Osteoblast (primary cell): ENCODE measurements at regions not wholly inside any gene's neighbourhood (a gene's known extent, or its start where the extent isn't known, plus 50 kb on each side); places are given as distances from the start of the nearest gene placed in this dataset.

ENCODE experiments used
- DNase-seq: peaks from one replicate; pipeline ENCODE4 v3.0.0; 2011; ENCODE audit warnings: low spot score, mixed read lengths; ENCODE audit not compliant: insufficient read length; ENCODE audit errors: missing footprints
- H2AFZ ChIP-seq: 2 replicates; pipeline ENCODE4 v1.6.0; 2011; ENCODE audit warnings: mild to moderate bottlenecking, low read length
- H3K27ac ChIP-seq: 2 replicates; pipeline ENCODE4 v1.5.1; 2011; ENCODE audit warnings: mild to moderate bottlenecking, low read depth, low read length, moderate library complexity
- H3K27me3 ChIP-seq: 2 replicates; pipeline ENCODE4 v1.6.0; 2012; ENCODE audit warnings: mild to moderate bottlenecking, control low read depth, inconsistent platforms, low read length, moderate library complexity; ENCODE audit not compliant: insufficient read depth
- H3K36me3 ChIP-seq: 2 replicates; pipeline ENCODE4 v1.5.1; 2011; ENCODE audit warnings: mild to moderate bottlenecking, low read length, control low read depth, moderate library complexity; ENCODE audit not compliant: insufficient read depth
- H3K4me1 ChIP-seq: 2 replicates; pipeline ENCODE4 v1.5.1; 2011; ENCODE audit warnings: mild to moderate bottlenecking, low read length, control low read depth, moderate library complexity; ENCODE audit not compliant: insufficient read depth
- H3K4me2 ChIP-seq: 2 replicates; pipeline ENCODE4 v1.6.0; 2011; ENCODE audit warnings: mild to moderate bottlenecking, low read length; ENCODE audit not compliant: insufficient read depth
- H3K4me3 ChIP-seq: fragments of 200-600 bp; sonication (generic); 3 replicates; pipeline ENCODE4 v1.5.1; 2012; ENCODE audit warnings: mild to moderate bottlenecking, low read length, inconsistent platforms; ENCODE audit not compliant: insufficient read depth
- H3K79me2 ChIP-seq: 2 replicates; pipeline ENCODE4 v1.6.0; 2012; ENCODE audit warnings: mild to moderate bottlenecking, low read length, control low read depth, inconsistent platforms; ENCODE audit not compliant: insufficient read depth
- H3K9me3 ChIP-seq: 2 replicates; pipeline ENCODE4 v1.5.1; 2011; ENCODE audit warnings: low read depth, low read length, control low read depth
- H4K20me1 ChIP-seq: 2 replicates; pipeline ENCODE4 v1.6.0; 2012; ENCODE audit warnings: mild to moderate bottlenecking, low read length, control low read depth; ENCODE audit not compliant: insufficient read depth
- TF ChIP-seq, protein P1 (sequence below): IDR thresholded peaks from 2 replicates; pipeline ENCODE4 v1.5.1; 2011; ENCODE audit warnings: mild to moderate bottlenecking, low read depth, low read length, moderate library complexity; ENCODE audit errors: extremely low read depth

GRCh38 chr7:140283472-140283871, 106.7 kb upstream of the KDM7A start:
- no peaks in the 10 kb centered on the region for H3K4me1 ChIP-seq
- no peak overlapping the region for H3K4me3 ChIP-seq
- TF ChIP-seq, protein P1, sequence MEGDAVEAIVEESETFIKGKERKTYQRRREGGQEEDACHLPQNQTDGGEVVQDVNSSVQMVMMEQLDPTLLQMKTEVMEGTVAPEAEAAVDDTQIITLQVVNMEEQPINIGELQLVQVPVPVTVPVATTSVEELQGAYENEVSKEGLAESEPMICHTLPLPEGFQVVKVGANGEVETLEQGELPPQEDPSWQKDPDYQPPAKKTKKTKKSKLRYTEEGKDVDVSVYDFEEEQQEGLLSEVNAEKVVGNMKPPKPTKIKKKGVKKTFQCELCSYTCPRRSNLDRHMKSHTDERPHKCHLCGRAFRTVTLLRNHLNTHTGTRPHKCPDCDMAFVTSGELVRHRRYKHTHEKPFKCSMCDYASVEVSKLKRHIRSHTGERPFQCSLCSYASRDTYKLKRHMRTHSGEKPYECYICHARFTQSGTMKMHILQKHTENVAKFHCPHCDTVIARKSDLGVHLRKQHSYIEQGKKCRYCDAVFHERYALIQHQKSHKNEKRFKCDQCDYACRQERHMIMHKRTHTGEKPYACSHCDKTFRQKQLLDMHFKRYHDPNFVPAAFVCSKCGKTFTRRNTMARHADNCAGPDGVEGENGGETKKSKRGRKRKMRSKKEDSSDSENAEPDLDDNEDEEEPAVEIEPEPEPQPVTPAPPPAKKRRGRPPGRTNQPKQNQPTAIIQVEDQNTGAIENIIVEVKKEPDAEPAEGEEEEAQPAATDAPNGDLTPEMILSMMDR: no peak
- no peak overlapping the region for H3K4me2 ChIP-seq
- H3K27me3 ChIP-seq: peaks cover 5% of the 10 kb centered on the region
- H2AFZ ChIP-seq: no peak overlapping the region
- no peaks in the 10 kb centered on the region for H4K20me1 ChIP-seq
- no peaks in the 10 kb centered on the region for H3K9me3 ChIP-seq
- no peak for DNase-seq
- H3K27ac ChIP-seq: no peak overlapping the region
- no peaks in the 10 kb centered on the region for H3K79me2 ChIP-seq
- no peaks in the 10 kb centered on the region for H3K36me3 ChIP-seq

- Histone ChIP-seq H3K4me2 (no peak overlapping the region), H3K9me3 (no peaks in the 10 kb centered on the region), H3K27ac (no peak overlapping the region), H3K27me3 (peaks cover 5% of the 10 kb centered on the region), H3K4me1 (no peaks in the 10 kb centered on the region), H3K36me3 (no peaks in the 10 kb centered on the region), H3K79me2 (no peaks in the 10 kb centered on the region), H4K20me1 (no peaks in the 10 kb centered on the region), H3K4me3 (no peak overlapping the region), H2AFZ (no peak overlapping the region)
- TF ChIP-seq, protein P1: no peak
- no peak for DNase-seq
These were observed 105.2 kb upstream of the KDM7A start for GRCh38 chr7:140281960-140282359.

DNA sequence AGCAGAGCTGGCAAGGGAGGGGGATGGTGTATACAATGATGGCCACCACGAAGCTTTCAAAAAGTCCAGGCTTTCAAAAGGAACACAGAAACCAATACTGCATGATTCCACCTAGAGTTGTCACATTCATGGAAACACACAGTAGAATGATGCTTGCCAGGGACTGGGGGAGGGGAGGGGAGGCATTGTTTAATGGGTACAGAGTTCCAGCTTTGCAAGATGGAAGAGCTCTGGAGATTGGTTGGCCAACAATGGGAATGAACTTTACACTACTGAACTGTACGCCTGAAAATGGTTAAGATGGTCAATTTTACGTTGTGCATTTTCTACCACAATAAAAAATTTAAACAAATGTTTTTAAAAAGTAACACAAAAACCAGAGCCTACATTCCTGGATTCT, 104.5 kb upstream of the KDM7A start:
- Histone ChIP-seq H3K27ac (no peak overlapping the region), H4K20me1 (no peaks in the 10 kb centered on the region), H3K4me2 (no peak overlapping the region), H3K4me3 (no peak overlapping the region), H3K79me2 (no peaks in the 10 kb centered on the region), H2AFZ (no peak overlapping the region), H3K9me3 (no peaks in the 10 kb centered on the region), H3K36me3 (no peaks in the 10 kb centered on the region), H3K4me1 (no peaks in the 10 kb centered on the region), H3K27me3 (peaks cover under 1% of the 10 kb centered on the region)
- TF ChIP-seq, protein P1: no peak
- DNase-seq: no peak

- no peak for DNase-seq
These were observed 99.2 kb upstream of the KDM7A start for GRCh38 chr7:140276001-140276400.

More at GRCh38 chr7:140276001-140276400, 99.2 kb upstream of the KDM7A start:
- Histone ChIP-seq H3K27ac (no peak overlapping the region), H3K4me3 (no peak overlapping the region), H3K79me2 (no peaks in the 10 kb centered on the region), H3K4me1 (no peaks in the 10 kb centered on the region), H4K20me1 (no peaks in the 10 kb centered on the region), H3K4me2 (peak overlapping the region; percentile 42), H3K9me3 (no peaks in the 10 kb centered on the region), H3K27me3 (peaks cover 4% of the 10 kb centered on the region), H2AFZ (no peak overlapping the region), H3K36me3 (no peaks in the 10 kb centered on the region)
- TF ChIP-seq, protein P1: no peak
